ENCODE measurements at regions not wholly inside any gene's neighbourhood (a gene's known extent, or its start where the extent isn't known, plus 50 kb on each side); places are given as distances from the start of the nearest gene placed in this dataset.
"Not testable (repeated sequence)": the region's sequence is repeated elsewhere in the genome, so short reads cannot be mapped to it uniquely, and the experiment has no call there.

DNA sequence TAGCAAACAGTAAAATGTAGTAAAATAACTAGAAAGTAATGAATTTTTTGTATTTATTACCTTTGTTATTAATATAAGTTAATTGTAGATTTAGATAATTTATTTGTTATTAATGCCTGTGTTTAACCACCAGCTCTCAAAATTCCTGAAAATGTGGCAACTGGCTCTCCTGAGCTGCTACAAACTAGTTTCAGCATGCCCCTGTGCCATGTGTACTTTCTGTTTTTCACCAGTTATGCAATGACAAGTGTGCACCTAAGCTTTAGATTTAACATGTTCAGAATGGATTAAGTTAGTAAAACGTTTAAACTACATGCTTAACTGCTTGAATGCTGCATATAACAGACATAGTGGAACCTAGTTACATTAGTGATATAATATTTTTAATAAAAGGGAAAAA is 88.1 kb downstream of the POSTN start:
- no peak for DNase-seq (ENCODE audit: low read depth in 2 of 2)

GRCh38 chr13:37505531-37505930 is 93.0 kb downstream of the POSTN start:
- DNase-seq (ENCODE audit: low read depth in 2 of 2): no peak

DNA sequence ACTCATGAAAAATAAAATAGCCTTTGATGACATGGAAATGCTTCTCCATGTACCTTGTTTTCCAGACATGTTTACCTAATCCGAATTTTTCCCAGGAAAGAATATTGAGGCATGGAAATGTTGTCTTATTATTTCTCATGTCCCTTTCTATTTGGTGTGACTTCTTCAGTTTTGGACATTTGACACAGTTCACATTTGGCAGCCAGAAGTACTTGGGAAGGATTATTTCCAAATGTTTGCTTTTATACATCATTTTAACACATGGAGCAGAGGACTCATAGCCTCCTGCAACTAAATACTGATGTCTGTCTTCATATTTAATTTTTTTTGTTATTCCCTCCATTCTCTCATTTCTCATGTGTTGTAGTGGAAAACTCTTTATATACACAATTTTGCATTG is 94.3 kb downstream of the POSTN start:
- no peak for DNase-seq (ENCODE audit: low read depth in 2 of 2)

DNA sequence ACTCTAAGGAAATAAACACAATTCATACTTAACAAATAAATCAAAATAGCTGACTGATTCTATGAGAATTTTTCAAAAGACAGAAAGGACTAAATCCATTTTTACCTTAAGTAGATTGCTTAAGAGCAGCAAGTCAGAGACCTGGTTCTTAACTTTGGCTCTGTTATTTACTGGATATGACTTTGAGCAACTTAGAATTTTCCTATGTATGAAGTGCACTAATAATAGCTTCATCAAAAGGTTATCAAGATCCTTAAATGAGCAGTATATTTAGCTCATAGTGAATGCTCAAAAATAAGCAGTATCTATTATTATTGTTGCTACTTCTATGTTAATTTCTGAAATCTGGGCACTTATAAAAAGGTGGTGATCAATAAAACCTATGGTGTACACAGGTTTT is 95.3 kb downstream of the POSTN start:
- no peak for DNase-seq (ENCODE audit: low read depth in 2 of 2)

- DNase-seq (ENCODE audit: low read depth in 2 of 2): not testable (repeated sequence)
These were observed 96.1 kb downstream of the POSTN start for GRCh38 chr13:37502303-37502993.

DNA sequence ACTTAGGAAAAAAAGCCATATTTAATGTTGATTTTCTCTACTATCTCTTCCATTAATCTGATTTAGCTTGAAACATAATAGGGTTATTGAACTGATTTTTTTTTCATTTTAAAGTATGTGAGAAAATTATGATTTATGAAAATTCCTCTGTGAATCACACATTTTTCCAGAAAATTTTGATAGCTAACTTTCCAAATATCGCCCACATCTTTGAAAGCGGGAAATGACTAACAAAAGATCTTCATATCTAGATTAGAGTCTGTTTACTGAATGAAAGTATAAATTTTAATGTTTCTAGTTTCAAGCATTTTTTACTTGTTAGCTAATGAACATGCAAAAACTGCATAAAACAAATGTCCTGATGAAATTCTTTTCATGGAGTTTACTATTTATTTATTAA is 97.4 kb downstream of the POSTN start:
- DNase-seq (ENCODE audit: low read depth in 2 of 2): no peak

GRCh38 chr13:37495046-37495445 is 103.5 kb downstream of the POSTN start:
- DNase-seq (ENCODE audit: low read depth in 2 of 2): no peak

DNA sequence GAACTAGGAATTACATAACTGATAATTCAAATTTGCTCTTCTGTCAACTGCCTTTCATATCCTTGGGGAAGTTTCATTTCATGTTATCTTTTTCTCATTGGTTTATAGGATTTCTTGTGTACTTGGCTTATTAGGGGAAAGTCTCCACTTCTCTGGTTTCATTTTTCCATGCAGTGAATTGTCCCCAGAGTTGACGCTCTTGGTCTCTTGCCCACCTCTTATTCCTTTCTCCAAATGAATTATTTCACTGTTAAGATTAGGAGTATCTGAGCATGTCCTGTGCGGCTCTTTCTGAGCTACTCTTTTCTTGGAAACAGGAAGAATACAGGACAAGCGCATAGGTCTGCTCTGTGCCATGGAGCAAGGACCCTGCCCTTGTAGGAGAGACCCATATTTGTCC is 104.8 kb downstream of the POSTN start:
- no peak for DNase-seq (ENCODE audit: low read depth in 2 of 2)

- DNase-seq (ENCODE audit: low read depth in 2 of 2): no peak
These were observed 105.6 kb downstream of the POSTN start for GRCh38 chr13:37492741-37493514.

DNA sequence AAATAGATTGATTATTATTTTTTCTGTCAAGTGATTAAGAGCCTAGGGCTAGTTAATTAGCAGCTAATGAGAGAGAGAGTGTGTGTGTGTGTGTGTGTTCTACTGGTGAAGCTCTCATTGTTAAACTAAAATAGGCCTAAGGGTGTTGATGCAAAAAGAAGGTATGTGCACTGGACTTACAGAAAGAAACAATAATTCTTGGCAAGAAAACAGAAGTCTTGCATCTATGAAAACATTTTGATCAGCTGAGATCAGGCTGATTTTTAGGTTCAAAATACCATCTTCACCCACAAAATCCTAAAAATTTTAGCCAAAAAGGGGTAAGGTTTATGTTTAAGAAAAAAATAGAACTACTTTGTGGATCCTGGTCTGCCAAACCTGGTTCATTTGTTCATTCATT is 106.5 kb downstream of the POSTN start:
- no peak for DNase-seq (ENCODE audit: low read depth in 2 of 2)

GRCh38 chr13:37491661-37492060 is 106.9 kb downstream of the POSTN start:
- DNase-seq (ENCODE audit: low read depth in 2 of 2): no peak

DNA sequence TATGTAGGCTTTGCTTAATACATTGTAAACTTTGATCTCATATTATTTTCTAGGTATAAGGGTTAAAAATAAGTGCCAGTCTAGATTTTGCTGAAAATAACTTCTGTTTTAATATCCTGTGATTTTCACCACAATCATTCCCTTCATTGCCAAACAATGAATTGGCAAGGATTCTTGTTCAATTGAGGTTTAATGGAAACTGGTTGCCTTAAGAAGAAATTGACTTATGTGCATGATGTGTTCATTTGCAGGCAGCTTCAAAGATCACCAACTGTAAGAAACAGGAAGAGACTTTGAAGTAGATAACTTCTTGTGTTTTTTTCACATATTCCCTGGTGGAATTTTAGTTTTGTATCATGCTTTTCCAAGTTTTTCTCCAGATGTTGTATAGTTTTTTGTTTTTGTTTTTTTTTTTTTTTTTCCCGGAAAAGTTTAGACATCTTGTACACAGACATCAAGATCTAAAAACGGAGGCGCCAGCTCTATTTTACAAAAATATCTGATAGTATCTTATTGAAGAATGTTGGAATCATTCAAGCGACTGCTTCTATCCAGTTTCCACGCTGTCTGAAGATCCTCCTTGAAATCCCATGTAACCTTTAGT is 108.3 kb downstream of the POSTN start:
- peak in 1 of 2 donors; percentile 22 for DNase-seq (ENCODE audit: low read depth in 2 of 2)

DNA sequence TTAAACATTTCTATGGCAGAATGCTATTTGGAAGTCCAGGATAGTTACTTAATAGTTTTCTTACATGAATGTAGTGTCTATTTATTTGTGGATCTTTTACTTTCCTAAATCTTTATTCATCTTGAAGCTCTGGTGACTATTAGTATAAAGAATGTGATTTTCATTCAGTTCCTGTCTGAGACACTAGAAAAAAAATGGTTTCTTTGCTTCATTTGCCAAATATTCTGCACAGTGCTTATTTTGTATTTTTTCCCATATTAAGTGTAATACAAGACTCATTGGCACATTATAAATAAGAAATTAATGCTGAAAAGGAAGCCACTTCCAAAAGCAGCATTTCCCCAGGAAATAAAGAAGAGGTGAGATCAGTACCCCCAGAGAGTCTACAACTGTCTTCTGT is 109.8 kb downstream of the POSTN start:
- no peak for DNase-seq (ENCODE audit: low read depth in 2 of 2)

DNA sequence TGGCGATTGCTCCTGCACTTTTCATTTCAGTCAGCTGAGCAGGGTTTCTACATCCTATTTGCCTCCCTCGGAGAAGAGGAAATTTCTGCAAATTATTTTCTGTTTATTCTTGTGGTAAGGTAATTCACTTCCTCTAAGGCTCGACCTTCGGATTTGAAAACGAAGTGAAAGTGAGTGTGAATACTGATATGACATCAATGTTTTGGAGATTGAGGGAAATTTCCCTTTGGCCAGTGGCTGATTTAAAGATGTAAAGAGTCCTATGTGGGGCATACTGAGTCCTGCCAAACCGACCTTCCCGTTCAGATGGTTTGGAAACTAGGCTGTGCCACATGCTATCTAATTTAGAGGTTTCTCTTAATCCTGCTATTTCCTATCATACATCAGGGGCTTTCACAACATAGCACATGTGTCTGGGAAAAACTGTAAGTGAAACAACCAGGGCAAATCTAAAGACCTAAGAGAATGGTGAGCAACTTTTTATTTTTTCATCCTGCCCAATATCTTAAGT is 112.3 kb downstream of the POSTN start:
- DNase-seq (ENCODE audit: low read depth in 2 of 2): peak; percentile 8 to 11

GRCh38 chr13:37485756-37486155 is 112.8 kb downstream of the POSTN start:
- peak; percentile 11 to 17 for DNase-seq (ENCODE audit: low read depth in 2 of 2)

- DNase-seq (ENCODE audit: low read depth in 2 of 2): no peak
These were observed 114.5 kb downstream of the POSTN start for GRCh38 chr13:37484056-37484455.

- DNase-seq (ENCODE audit: low read depth in 2 of 2): no peak
These were observed 116.2 kb downstream of the POSTN start for GRCh38 chr13:37482331-37482730.

- DNase-seq (ENCODE audit: low read depth in 2 of 2): no peak
These were observed 116.7 kb downstream of the POSTN start for GRCh38 chr13:37481885-37482227.

- peak in 1 of 2 donors; percentile 9 for DNase-seq (ENCODE audit: low read depth in 2 of 2)
These were observed 117.3 kb downstream of the POSTN start for GRCh38 chr13:37481011-37481884.

GRCh38 chr13:37479916-37480315 is 118.7 kb downstream of the POSTN start:
- DNase-seq (ENCODE audit: low read depth in 2 of 2): no peak

GRCh38 chr13:37476874-37477273 is 121.7 kb downstream of the POSTN start:
- DNase-seq (ENCODE audit: low read depth in 2 of 2): peak in 1 of 2 donors; percentile 6

DNA sequence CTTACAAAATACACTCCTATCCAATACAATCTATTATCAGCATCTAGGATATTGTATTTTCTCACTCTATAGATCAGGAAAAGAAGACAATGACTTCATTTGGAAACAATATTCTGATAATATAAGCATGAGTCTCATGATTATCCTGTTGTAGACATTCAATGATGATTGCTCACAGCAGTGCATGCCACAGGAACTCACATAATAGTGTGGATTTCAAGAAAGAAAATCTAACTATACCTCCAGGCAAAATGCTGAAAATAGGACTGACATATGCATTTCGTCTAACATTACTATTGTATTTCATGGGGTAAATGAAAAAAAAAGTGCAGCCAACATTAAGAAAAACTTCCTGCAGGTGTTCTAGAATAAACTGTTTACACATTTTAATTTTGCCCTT is 122.6 kb downstream of the POSTN start:
- DNase-seq (ENCODE audit: low read depth in 2 of 2): no peak

All from dermis microvascular lymphatic vessel endothelial cell (primary cell).